ENCODE measurements at regions not wholly inside any gene's neighbourhood (a gene's known extent, or its start where the extent isn't known, plus 50 kb on each side); places are given as distances from the start of the nearest gene placed in this dataset.

DNA sequence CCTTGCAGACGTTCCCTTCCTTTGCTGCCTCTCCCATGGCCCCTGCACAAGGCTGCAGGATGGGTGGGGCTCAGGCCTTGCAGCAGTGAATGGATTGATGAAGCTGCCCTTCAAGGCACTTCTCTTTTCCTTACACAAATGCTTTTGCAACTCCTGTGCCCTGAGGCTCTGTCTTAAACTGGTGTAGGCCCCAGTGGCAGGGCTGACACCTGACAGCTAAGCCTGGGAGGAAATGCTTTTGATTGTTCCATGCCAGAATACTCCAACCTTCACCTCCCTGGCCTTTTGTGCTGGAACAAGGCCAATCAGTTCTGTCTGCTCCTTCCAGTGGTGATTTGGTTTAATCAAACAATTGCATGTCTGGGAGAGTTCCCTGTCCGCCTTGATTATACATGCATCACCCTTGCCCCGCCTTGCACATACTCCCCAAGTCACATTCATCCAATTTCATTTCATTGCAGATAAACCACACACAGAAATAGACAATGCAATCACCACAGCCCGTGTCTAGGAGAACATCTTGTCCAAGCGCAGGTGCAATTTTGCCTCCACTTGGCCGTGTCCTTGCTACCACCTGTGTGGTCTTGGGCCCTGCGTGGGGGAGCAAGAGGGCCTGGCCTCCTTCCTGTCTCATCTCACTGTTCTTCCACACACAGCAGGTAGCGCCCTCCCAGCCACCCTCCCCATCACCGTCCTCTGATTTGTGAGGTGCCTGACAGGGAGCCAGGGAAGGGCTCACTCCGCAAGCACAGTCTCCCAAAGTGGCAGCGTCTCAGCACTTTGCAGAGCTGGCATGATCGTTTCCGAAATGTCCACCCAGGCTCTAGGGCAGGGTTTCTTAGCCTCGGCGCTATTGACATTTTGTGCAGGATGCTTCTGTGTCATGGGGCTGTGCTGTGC, 120.4 kb downstream of the CDH26 start:
- no peak overlapping the region for H3K27ac ChIP-seq (ENCODE audit: low read length)
- no peaks in the 10 kb centered on the region for H3K4me1 ChIP-seq (ENCODE audit: low read length)
- no peak overlapping the region for H3K9ac ChIP-seq (ENCODE audit: low read length)
- H3K4me3 ChIP-seq (ENCODE audit: low read length): no peak overlapping the region
- no peaks in the 10 kb centered on the region for H4K20me1 ChIP-seq (ENCODE audit: insufficient read depth, low read length)
- no peaks in the 10 kb centered on the region for H3K79me2 ChIP-seq (ENCODE audit: low read length)
- H3K9me2 ChIP-seq (replicated peaks; ENCODE audit: insufficient read depth, low read length): no peaks in the 10 kb centered on the region
- no peak overlapping the region for H2AFZ ChIP-seq (ENCODE audit: low read length)
- H3K27me3 ChIP-seq (replicated peaks; ENCODE audit: insufficient read depth, low read length): no peaks in the 10 kb centered on the region
- no peak for DNase-seq
- H3F3A ChIP-seq (ENCODE audit: insufficient read depth, low read length): no peaks in the 10 kb centered on the region
- no peak overlapping the region for H3K4me2 ChIP-seq (ENCODE audit: low read depth, low read length)
- TF ChIP-seq CTCF (IDR thresholded peaks at IDR 0.05; ENCODE audit: low read length) (no peak), EZH2phosphoT487 (IDR thresholded peaks at IDR 0.05; ENCODE audit: low read length) (no peak), EZH2 (optimal IDR thresholded peaks at IDR 0.05; ENCODE audit: low read depth, low read length) (no peak)
- no peaks in the 10 kb centered on the region for H3K36me3 ChIP-seq (replicated peaks; ENCODE audit: insufficient read depth, low read length)
- no peaks in the 10 kb centered on the region for H3K9me3 ChIP-seq (replicated peaks; ENCODE audit: insufficient read depth, low read length)

GRCh38 chr20:60080401-60080800, 122.2 kb downstream of the CDH26 start:
- no peak for TF ChIP-seq CTCF (IDR thresholded peaks at IDR 0.05; ENCODE audit: low read length)
- no peak for TF ChIP-seq EZH2phosphoT487 (IDR thresholded peaks at IDR 0.05; ENCODE audit: low read length)
- no peak for TF ChIP-seq EZH2 (optimal IDR thresholded peaks at IDR 0.05; ENCODE audit: low read depth, low read length)
- Histone ChIP-seq H3K4me1 (ENCODE audit: low read length) (no peaks in the 10 kb centered on the region), H3K4me2 (ENCODE audit: low read depth, low read length) (no peak overlapping the region), H4K20me1 (ENCODE audit: insufficient read depth, low read length) (no peaks in the 10 kb centered on the region), H3K9ac (ENCODE audit: low read length) (no peak overlapping the region), H3K9me3 (replicated peaks; ENCODE audit: insufficient read depth, low read length) (no peaks in the 10 kb centered on the region), H3K79me2 (ENCODE audit: low read length) (no peaks in the 10 kb centered on the region), H3K9me2 (replicated peaks; ENCODE audit: insufficient read depth, low read length) (no peaks in the 10 kb centered on the region), H3K27ac (ENCODE audit: low read length) (no peak overlapping the region), H3F3A (ENCODE audit: insufficient read depth, low read length) (no peaks in the 10 kb centered on the region), H3K27me3 (replicated peaks; ENCODE audit: insufficient read depth, low read length) (no peaks in the 10 kb centered on the region), H3K4me3 (ENCODE audit: low read length) (no peak overlapping the region), H3K36me3 (replicated peaks; ENCODE audit: insufficient read depth, low read length) (no peaks in the 10 kb centered on the region), H2AFZ (ENCODE audit: low read length) (no peak overlapping the region)
- no peak for DNase-seq

DNA sequence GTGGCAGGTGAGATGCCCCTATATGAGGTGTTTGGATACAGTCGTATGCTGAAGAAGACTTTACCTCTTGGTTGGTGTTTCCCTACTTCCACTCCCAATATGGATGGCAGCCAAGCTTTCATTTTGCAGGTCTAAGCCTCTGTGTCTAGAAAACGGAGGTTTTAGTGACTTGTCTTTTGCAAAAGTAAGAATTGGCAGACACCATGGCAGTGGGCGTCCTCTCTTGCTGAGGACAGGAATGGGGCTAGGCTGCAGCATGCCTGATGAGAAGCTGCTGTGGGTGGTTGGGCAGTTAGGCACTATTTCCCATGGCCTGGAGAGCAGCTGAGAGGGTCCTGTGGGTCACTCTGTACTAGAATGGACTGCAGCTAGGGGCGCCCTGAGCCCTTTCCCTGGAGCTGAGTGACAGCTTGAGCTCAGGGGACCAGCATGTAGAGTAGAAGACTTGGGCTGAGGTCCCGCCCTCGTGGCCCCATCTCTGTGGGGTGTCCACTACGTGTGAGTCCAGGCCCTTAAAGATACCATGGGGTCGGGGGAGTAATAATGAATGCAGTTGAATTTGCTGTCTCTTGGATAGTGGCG, 127.4 kb downstream of the CDH26 start:
- H2AFZ ChIP-seq (ENCODE audit: low read length): no peak overlapping the region
- H3K27ac ChIP-seq (ENCODE audit: low read length): no peak overlapping the region
- H3K9me3 ChIP-seq (replicated peaks; ENCODE audit: insufficient read depth, low read length): no peaks in the 10 kb centered on the region
- no peaks in the 10 kb centered on the region for H4K20me1 ChIP-seq (ENCODE audit: insufficient read depth, low read length)
- no peaks in the 10 kb centered on the region for H3K36me3 ChIP-seq (replicated peaks; ENCODE audit: insufficient read depth, low read length)
- no peaks in the 10 kb centered on the region; the same call in 1 of the 2 replicates for H3K27me3 ChIP-seq (replicated peaks; ENCODE audit: insufficient read depth, low read length)
- no peak overlapping the region for H3K4me2 ChIP-seq (ENCODE audit: low read depth, low read length)
- H3F3A ChIP-seq (ENCODE audit: insufficient read depth, low read length): no peaks in the 10 kb centered on the region
- no peak overlapping the region for H3K4me3 ChIP-seq (ENCODE audit: low read length)
- no peak for DNase-seq
- H3K79me2 ChIP-seq (ENCODE audit: low read length): no peaks in the 10 kb centered on the region
- H3K9me2 ChIP-seq (replicated peaks; ENCODE audit: insufficient read depth, low read length): no peaks in the 10 kb centered on the region
- no peak for TF ChIP-seq CTCF (IDR thresholded peaks at IDR 0.05; ENCODE audit: low read length)
- no peak for TF ChIP-seq EZH2phosphoT487 (IDR thresholded peaks at IDR 0.05; ENCODE audit: low read length)
- TF ChIP-seq EZH2 (optimal IDR thresholded peaks at IDR 0.05; ENCODE audit: low read depth, low read length): no peak
- H3K4me1 ChIP-seq (ENCODE audit: low read length): no peaks in the 10 kb centered on the region
- H3K9ac ChIP-seq (ENCODE audit: low read length): no peak overlapping the region
